ENCODE measurements at regions not wholly inside any gene's neighbourhood (a gene's known extent, or its start where the extent isn't known, plus 50 kb on each side); places are given as distances from the start of the nearest gene placed in this dataset.

- TF ChIP-seq JUND (IDR thresholded peaks at IDR 0.05; ENCODE audit: borderline replicate concordance, low read depth, low read length) (no peak), JUND (tag; IDR thresholded peaks at IDR 0.05; ENCODE audit: borderline replicate concordance, low read depth, low read length) (no peak), GATAD2A (IDR thresholded peaks at IDR 0.05) (no peak), ESRRA (IDR thresholded peaks at IDR 0.05; ENCODE audit: borderline replicate concordance, low read depth) (no peak), BRF2 (IDR thresholded peaks at IDR 0.05; ENCODE audit: borderline replicate concordance, insufficient read depth, insufficient read length) (no peak), TCF3 (CRISPR knock-in tag; IDR thresholded peaks at IDR 0.05) (no peak), PHF21A (IDR thresholded peaks at IDR 0.05; ENCODE audit: borderline replicate concordance, low read depth) (no peak), THRB (CRISPR knock-in tag; conservative IDR thresholded peaks at IDR 0.05) (no peak), NFIC (IDR thresholded peaks at IDR 0.05) (no peak), RAD21 (CRISPR knock-in tag; conservative IDR thresholded peaks at IDR 0.05 in 1 of 2, IDR thresholded peaks at IDR 0.05 in 1 of 2) (no peak), ZBTB5 (IDR thresholded peaks at IDR 0.05) (no peak)
Observed at GRCh38 chr1:34370748-34371147, 194.0 kb downstream of the C1orf94 start.

All from K562 (cell line).